ENCODE measurements at regions not wholly inside any gene's neighbourhood (a gene's known extent, or its start where the extent isn't known, plus 50 kb on each side); places are given as distances from the start of the nearest gene placed in this dataset.
A peak's percentile ranks its signal among the peaks of the same experiment; 100 is the strongest.

DNA sequence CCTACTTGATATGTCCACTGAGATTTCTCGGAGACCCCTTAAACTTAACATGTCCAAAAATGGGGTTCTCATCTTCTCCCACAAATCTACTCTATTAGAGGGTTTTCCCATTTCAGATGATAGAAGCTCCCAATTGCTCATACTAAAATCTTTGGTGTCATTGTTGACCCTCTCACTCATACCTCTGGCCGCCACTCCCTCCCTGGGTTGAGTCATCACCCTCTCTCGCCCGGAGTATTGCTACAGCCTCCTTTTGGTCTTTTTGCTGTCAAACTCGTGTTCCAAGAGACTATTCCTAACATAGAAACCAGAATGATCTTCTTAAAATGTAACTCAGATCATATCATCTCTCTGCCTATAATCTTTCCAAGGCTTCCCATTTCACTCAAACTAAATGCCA lies 91.0 kb upstream of the GNAQ start:
- no peak overlapping the region for H3K4me3 ChIP-seq (replicated peaks in 1 of 3)
- intact Hi-C loops (cut with DNase I) = no loop called here
- H3K36me3 ChIP-seq = no peaks in the 10 kb centered on the region
- DNase-seq = no peak
- H3K4me1 ChIP-seq = no peaks in the 10 kb centered on the region
- H3K27ac ChIP-seq = no peak overlapping the region
- no peaks in the 10 kb centered on the region for H3K27me3 ChIP-seq
- 89 to 92% methylated on average over 5 of the region's 5 CpGs for WGBS, 2 donors
- TF ChIP-seq, protein P1, sequence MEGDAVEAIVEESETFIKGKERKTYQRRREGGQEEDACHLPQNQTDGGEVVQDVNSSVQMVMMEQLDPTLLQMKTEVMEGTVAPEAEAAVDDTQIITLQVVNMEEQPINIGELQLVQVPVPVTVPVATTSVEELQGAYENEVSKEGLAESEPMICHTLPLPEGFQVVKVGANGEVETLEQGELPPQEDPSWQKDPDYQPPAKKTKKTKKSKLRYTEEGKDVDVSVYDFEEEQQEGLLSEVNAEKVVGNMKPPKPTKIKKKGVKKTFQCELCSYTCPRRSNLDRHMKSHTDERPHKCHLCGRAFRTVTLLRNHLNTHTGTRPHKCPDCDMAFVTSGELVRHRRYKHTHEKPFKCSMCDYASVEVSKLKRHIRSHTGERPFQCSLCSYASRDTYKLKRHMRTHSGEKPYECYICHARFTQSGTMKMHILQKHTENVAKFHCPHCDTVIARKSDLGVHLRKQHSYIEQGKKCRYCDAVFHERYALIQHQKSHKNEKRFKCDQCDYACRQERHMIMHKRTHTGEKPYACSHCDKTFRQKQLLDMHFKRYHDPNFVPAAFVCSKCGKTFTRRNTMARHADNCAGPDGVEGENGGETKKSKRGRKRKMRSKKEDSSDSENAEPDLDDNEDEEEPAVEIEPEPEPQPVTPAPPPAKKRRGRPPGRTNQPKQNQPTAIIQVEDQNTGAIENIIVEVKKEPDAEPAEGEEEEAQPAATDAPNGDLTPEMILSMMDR (IDR thresholded peaks at IDR 0.05) = no peak
- no peak for TF ChIP-seq POLR2A (IDR thresholded peaks at IDR 0.05)
- H3K9me3 ChIP-seq = no peaks in the 10 kb centered on the region

DNA sequence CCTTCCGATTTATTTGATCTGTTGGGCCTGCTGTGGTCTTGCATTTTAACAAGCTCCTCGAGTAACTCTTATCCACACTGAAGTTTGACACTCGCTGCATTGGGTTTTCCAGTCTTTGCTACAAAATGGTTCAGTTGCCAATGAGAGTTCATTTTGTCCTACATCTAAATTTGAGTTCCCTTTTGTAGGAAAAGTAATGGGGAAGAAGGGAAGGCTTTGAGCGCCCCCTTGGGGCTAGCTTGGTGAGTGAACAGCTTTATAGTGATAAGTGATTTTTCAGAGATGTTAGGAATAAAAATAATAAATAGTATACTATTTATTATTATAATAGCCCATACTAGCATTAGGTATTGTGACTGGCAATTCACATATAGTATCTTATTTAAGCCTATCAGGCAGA lies 89.9 kb upstream of the GNAQ start:
- no peak overlapping the region for H3K4me3 ChIP-seq (replicated peaks in 1 of 3)
- no peaks in the 10 kb centered on the region for H3K9me3 ChIP-seq
- DNase-seq = peak; percentile 74 to 87
- TF ChIP-seq, protein P1 (IDR thresholded peaks at IDR 0.05) = peak; percentile 53 to 79 (median 71)
- TF ChIP-seq POLR2A (IDR thresholded peaks at IDR 0.05) = no peak
- no peak overlapping the region for H3K27ac ChIP-seq
- WGBS, 2 donors = 48 to 50% methylated on average over 4 of the region's 4 CpGs
- intact Hi-C loops (cut with DNase I) = no loop called here
- no peaks in the 10 kb centered on the region for H3K27me3 ChIP-seq
- H3K36me3 ChIP-seq = no peaks in the 10 kb centered on the region
- H3K4me1 ChIP-seq = no peaks in the 10 kb centered on the region

DNA sequence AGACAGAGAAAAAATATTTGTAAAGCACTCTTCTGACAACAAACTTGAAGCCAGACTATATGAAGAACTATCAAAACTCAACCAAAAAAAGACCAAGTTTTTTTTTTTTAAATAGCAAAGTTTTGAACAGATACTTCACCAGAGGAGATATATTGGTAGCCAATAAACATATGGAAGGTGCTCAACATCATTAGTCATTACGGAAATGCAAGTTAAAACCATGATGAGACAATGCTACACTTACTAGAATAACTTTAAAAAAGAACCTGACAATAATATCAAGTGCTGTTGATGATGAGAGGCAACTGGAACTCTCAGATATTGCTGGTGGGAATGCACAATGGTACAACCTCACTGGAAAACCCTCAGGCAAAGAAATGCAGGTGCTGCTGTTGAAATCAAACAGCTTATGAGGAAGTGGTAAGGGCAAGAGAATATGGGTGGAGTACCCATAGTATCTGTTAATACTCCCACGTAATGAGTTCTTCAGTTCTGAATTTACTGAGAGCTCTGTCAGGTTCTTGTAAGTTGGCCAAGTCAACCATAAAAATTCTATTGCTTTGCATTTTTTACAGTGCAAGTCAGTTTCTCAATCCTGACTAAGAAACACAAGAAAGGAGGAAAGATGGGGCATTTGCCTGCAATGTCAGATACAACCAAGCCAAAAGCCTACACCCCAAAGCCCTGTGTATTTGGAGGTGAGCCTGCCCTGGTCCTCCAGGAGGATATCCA lies 87.3 kb upstream of the GNAQ start:
- no peak for DNase-seq
- no peak overlapping the region for H3K4me3 ChIP-seq (replicated peaks in 1 of 3)
- H3K27me3 ChIP-seq = no peaks in the 10 kb centered on the region
- intact Hi-C loops (cut with DNase I) = no loop called here
- no peak overlapping the region for H3K27ac ChIP-seq
- H3K4me1 ChIP-seq = peaks cover 17 to 19% of the 10 kb centered on the region in 2 donors
- TF ChIP-seq, protein P1 (IDR thresholded peaks at IDR 0.05) = no peak
- no peak for TF ChIP-seq POLR2A (IDR thresholded peaks at IDR 0.05)
- no peaks in the 10 kb centered on the region for H3K36me3 ChIP-seq
- WGBS, 2 donors = 82 to 89% methylated on average over 2 of the region's 2 CpGs
- H3K9me3 ChIP-seq = no peaks in the 10 kb centered on the region

DNA sequence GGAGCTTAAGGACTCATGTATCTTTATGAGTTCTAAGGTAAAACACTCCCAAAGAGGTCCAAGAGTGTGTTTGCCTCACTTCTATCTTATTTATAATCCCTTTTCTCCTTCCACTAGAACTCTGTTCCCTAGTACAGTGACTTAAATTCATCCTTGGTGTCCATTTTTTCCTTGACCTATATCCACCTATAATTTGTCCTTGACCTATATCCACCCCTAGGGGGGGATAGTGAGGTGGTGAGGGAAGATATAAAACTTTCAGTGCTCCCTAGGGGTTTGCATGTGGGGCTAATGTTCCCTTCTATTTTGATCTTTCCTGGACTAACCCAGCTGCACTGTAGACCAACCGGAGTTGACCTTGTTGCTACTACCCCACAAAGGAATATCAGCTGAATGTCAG lies 83.5 kb upstream of the GNAQ start:
- intact Hi-C loops (cut with DNase I) = no loop called here
- WGBS, 2 donors = 81 to 100% methylated on average over 1 of the region's 1 CpG
- no peak overlapping the region for H3K4me3 ChIP-seq (replicated peaks in 1 of 3)
- peaks cover 26 to 27% of the 10 kb centered on the region in 2 donors for H3K4me1 ChIP-seq
- no peaks in the 10 kb centered on the region for H3K27me3 ChIP-seq
- H3K27ac ChIP-seq = peak overlapping the region; percentile 36 to 66 (median 55)
- H3K36me3 ChIP-seq = no peaks in the 10 kb centered on the region
- TF ChIP-seq POLR2A (IDR thresholded peaks at IDR 0.05) = no peak
- TF ChIP-seq, protein P1 (IDR thresholded peaks at IDR 0.05) = no peak
- DNase-seq = no peak
- no peaks in the 10 kb centered on the region for H3K9me3 ChIP-seq

DNA sequence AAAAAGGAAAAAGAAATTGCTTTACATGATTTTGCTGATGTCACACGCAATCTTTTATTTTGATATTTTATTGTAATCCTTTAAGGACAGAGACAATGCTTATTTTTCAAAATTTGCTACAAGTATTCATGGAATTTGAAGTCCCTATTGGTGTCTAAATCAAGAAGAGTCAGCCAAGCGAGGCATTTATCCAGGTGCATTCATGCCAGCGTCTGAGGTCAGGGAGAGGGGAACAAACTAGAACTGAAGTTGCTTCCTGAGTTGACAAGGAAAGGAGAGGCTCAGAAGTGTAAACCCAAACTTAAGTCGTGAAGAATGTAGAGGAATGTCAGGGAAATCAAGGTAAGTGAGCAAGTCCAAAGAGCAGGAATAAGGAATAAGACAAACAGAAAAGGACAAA lies 83.0 kb upstream of the GNAQ start:
- DNase-seq = peak; percentile 67 to 83
- H3K9me3 ChIP-seq = no peaks in the 10 kb centered on the region
- no peak overlapping the region for H3K4me3 ChIP-seq (replicated peaks in 1 of 3)
- no peak for TF ChIP-seq POLR2A (IDR thresholded peaks at IDR 0.05)
- TF ChIP-seq, protein P1 (IDR thresholded peaks at IDR 0.05) = no peak
- H3K27me3 ChIP-seq = no peaks in the 10 kb centered on the region
- H3K36me3 ChIP-seq = no peaks in the 10 kb centered on the region
- 37 to 44% methylated on average over 4 of the region's 4 CpGs for WGBS, 2 donors
- peaks cover 26 to 27% of the 10 kb centered on the region in 2 donors for H3K4me1 ChIP-seq
- intact Hi-C loops (cut with DNase I) = no loop called here
- H3K27ac ChIP-seq = peak overlapping the region; percentile 36 to 66 (median 55)

All from thyroid gland (tissue), 4 donors.